PC-3 (cell line): ENCODE measurements at regions not wholly inside any gene's neighbourhood (a gene's known extent, or its start where the extent isn't known, plus 50 kb on each side); places are given as distances from the start of the nearest gene placed in this dataset.

Experiments used
- ATAC-seq: fragments of 200-7000 bp; cut with Tn5 transposase; 2 replicates; pipeline ENCODE4 v1.9.1; 2020; ENCODE audit warnings: mild to moderate bottlenecking, moderate library complexity
- BruUV-seq: library from RNA; stranded (reverse); fragments of 400-500 nt; replicated peaks from 2 replicates; lab custom pipeline; 2021; lab: Mats Ljungman, UMichigan
- CTCF ChIA-PET: fragments of 300-600 bp; sonication (Branson Sonifier 250); formaldehyde crosslinking; loops from one replicate; lab custom pipeline; 2022; ENCODE audit warnings: antibody characterized with exemption; lab: Charles Lee
- POLR2A ChIA-PET: fragments of 300-600 bp; sonication (Branson Sonifier 250); formaldehyde crosslinking; loops from one replicate; lab custom pipeline; 2022; ENCODE audit warnings: antibody characterized with exemption; ENCODE audit not compliant: unreplicated experiment; lab: Charles Lee
- DNase-seq: peaks from one replicate; pipeline ENCODE4 v3.0.0-alpha.2; 2015
- H2AFZ ChIP-seq: fragments of 300-600 bp; sonication (generic); 2 replicates; pipeline ENCODE4 v1.6.0; 2016; ENCODE audit warnings: antibody characterized with exemption, low read length
- H3F3A ChIP-seq: fragments of 300-600 bp; sonication (generic); one replicate; pipeline ENCODE4 v1.6.0; 2017; ENCODE audit warnings: antibody characterized with exemption, low read length, control low read depth, mild to moderate bottlenecking; ENCODE audit not compliant: unreplicated experiment
- H3K27ac ChIP-seq: fragments of 300-600 bp; sonication (generic); 2 replicates; pipeline ENCODE4 v1.5.1; 2016; ENCODE audit warnings: mild to moderate bottlenecking, low read length
- H3K27me3 ChIP-seq: fragments of 300-600 bp; sonication (generic); 2 replicates; pipeline ENCODE4 v1.6.1; 2016; ENCODE audit warnings: low read length, mixed read lengths
- H3K36me3 ChIP-seq: fragments of 300-600 bp; sonication (generic); 2 replicates; pipeline ENCODE4 v1.6.1; 2016; ENCODE audit warnings: low read depth, mixed run types, low read length, mixed read lengths
- H3K4me1 ChIP-seq: fragments of 300-600 bp; sonication (generic); 2 replicates; pipeline ENCODE4 v1.5.1; 2016; ENCODE audit warnings: low read length; ENCODE audit not compliant: insufficient read depth
- H3K4me2 ChIP-seq: fragments of 300-600 bp; sonication (generic); 2 replicates; pipeline ENCODE4 v1.6.0; 2016; ENCODE audit warnings: low read length
- H3K4me3 ChIP-seq: fragments of 300-600 bp; sonication (generic); 2 replicates; pipeline ENCODE4 v1.5.1; 2016; ENCODE audit warnings: mild to moderate bottlenecking, low read length, mixed read lengths
- H3K79me2 ChIP-seq: fragments of 300-600 bp; sonication (generic); 2 replicates; pipeline ENCODE4 v1.6.1; 2017; ENCODE audit warnings: low read length, mixed read lengths
- H3K9ac ChIP-seq: fragments of 300-600 bp; sonication (generic); 2 replicates; pipeline ENCODE4 v1.6.0; 2016; ENCODE audit warnings: mild to moderate bottlenecking, low read length
- H3K9me2 ChIP-seq: fragments of 300-600 bp; sonication (generic); replicated peaks from 2 replicates; pipeline ENCODE4 v1.6.1; 2016; ENCODE audit warnings: mixed run types, low read length, mixed read lengths
- H3K9me3 ChIP-seq: fragments of 300-600 bp; sonication (generic); 2 replicates; pipeline ENCODE4 v1.6.1; 2016; ENCODE audit warnings: low read length, mixed read lengths
- H4K20me1 ChIP-seq: fragments of 300-600 bp; sonication (generic); 2 replicates; pipeline ENCODE4 v1.6.1; 2016; ENCODE audit warnings: low read length, mixed read lengths
- EZH2 ChIP-seq: fragments of 300-600 bp; sonication (generic); IDR thresholded peaks from one replicate; pipeline ENCODE4 v1.6.1; 2017; ENCODE audit warnings: antibody characterized with exemption, mild to moderate bottlenecking, low read length; ENCODE audit not compliant: unreplicated experiment
- EZH2phosphoT487 ChIP-seq: fragments of 300-600 bp; sonication (generic); IDR thresholded peaks from 2 replicates; pipeline ENCODE4 v1.6.1; 2018; ENCODE audit warnings: mild to moderate bottlenecking, antibody characterized with exemption, low read length, borderline replicate concordance
- intact Hi-C: fragments of 100-400 bp; cut with micrococcal nuclease; formaldehyde crosslinking; loops from 2 replicates; pipeline ENCODE4 v1.9.0; 2023
- TF ChIP-seq, protein P1 (sequence below): fragments of 300-600 bp; sonication (generic); conservative IDR thresholded peaks from 2 replicates; pipeline ENCODE4 v1.5.1; 2017; ENCODE audit warnings: antibody characterized with exemption, low read depth, mild to moderate bottlenecking, low read length

DNA sequence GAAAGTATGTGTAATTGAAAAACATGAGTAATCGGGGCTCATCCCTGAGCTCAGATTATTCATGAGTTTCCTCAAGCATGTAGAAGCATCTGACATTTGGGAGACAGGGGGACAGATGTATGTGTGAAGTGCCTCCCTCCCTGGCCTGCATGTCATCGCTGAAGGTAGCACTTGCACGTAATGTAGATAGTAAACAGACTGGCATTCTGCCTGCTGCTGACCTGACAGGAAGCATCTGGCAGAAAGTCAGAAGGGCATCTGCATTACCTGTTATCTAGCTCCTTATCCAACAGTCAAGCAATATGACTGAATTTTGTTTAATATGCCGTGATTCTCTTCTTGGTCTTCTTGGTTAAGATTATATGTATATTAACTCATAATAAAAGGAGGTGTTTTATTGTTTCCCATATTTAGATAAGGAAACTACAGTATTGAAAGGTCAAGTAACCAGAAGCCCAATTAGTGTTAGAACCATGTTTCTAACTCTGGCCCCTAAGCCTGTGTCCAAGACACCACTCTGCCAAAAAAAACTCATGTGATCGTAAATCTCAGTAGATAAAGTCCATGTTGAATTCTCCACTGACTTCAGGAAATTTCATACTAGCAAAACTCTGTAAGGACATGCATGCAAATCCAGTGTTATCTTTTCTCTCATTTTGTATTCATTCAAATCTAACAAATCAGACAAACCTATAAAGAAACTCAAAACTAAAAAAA is 918.1 kb upstream of the MBL2 start:
- Histone ChIP-seq H3K4me3 (no peak overlapping the region), H3K9me2 (no peaks in the 10 kb centered on the region), H3K9me3 (no peaks in the 10 kb centered on the region), H2AFZ (no peak overlapping the region), H4K20me1 (no peaks in the 10 kb centered on the region), H3K9ac (no peak overlapping the region), H3K27me3 (no peaks in the 10 kb centered on the region), H3K79me2 (no peaks in the 10 kb centered on the region), H3K4me2 (no peak overlapping the region), H3K4me1 (no peaks in the 10 kb centered on the region), H3K36me3 (no peaks in the 10 kb centered on the region), H3F3A (no peaks in the 10 kb centered on the region), H3K27ac (no peak overlapping the region)
- intact Hi-C loops, result no loop called here
- DNase-seq (no peak), ATAC-seq (peak; percentile 13; the same call in 1 of the 2 replicates)
- TF ChIP-seq EZH2 (no peak), EZH2phosphoT487 (no peak)
- TF ChIP-seq, protein P1, sequence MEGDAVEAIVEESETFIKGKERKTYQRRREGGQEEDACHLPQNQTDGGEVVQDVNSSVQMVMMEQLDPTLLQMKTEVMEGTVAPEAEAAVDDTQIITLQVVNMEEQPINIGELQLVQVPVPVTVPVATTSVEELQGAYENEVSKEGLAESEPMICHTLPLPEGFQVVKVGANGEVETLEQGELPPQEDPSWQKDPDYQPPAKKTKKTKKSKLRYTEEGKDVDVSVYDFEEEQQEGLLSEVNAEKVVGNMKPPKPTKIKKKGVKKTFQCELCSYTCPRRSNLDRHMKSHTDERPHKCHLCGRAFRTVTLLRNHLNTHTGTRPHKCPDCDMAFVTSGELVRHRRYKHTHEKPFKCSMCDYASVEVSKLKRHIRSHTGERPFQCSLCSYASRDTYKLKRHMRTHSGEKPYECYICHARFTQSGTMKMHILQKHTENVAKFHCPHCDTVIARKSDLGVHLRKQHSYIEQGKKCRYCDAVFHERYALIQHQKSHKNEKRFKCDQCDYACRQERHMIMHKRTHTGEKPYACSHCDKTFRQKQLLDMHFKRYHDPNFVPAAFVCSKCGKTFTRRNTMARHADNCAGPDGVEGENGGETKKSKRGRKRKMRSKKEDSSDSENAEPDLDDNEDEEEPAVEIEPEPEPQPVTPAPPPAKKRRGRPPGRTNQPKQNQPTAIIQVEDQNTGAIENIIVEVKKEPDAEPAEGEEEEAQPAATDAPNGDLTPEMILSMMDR, result no peak
- POLR2A ChIA-PET, result interaction anchor here (0.6 to 0.7 kb wide), 2 partner anchors 16 to 376 kb away, joined by 4 to 8 read pairs; no protein-coding TSS in a partner anchor
- BruUV-seq, result no TSS peak
- CTCF ChIA-PET, result no interaction called here

DNA sequence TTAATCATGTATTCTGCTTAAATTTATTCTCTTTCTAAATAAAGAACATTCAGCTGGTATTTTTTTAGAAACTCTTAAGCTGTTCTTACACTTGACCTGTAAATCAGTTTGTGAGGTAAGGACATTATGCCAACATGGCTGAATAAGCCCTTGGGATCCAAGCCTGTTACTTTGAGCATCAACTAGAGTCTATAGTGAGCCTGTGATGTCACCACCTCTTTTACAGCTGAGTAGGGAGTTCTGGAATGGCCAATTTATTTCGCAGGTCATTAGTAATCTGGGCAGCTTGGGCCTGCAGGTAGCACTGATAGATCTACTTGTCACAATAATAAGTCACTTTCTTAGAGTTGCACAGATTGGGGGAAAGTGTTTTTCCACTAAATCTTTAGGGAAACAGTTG is 915.2 kb upstream of the MBL2 start:
- no peaks in the 10 kb centered on the region for H3K9me3 ChIP-seq
- no peaks in the 10 kb centered on the region for H3K9me2 ChIP-seq
- POLR2A ChIA-PET, result interaction anchor here (0.6 kb wide), 1 partner anchor 89 kb away, joined by 3 read pairs; no protein-coding TSS in a partner anchor
- BruUV-seq, result no TSS peak
- H3K27me3 ChIP-seq, result no peaks in the 10 kb centered on the region
- no peaks in the 10 kb centered on the region for H3K36me3 ChIP-seq
- ATAC-seq (no peak), DNase-seq (no peak)
- no peak for TF ChIP-seq EZH2phosphoT487
- TF ChIP-seq, protein P1, result no peak
- no peak for TF ChIP-seq EZH2
- no peaks in the 10 kb centered on the region for H3K4me1 ChIP-seq
- H2AFZ ChIP-seq, result no peak overlapping the region
- H3K4me3 ChIP-seq, result no peak overlapping the region
- no peak overlapping the region for H3K27ac ChIP-seq
- intact Hi-C loops, result no loop called here
- H3K9ac ChIP-seq, result no peak overlapping the region
- CTCF ChIA-PET, result no interaction called here
- H3F3A ChIP-seq, result no peaks in the 10 kb centered on the region
- no peak overlapping the region for H3K4me2 ChIP-seq
- H4K20me1 ChIP-seq, result no peaks in the 10 kb centered on the region
- no peaks in the 10 kb centered on the region for H3K79me2 ChIP-seq

DNA sequence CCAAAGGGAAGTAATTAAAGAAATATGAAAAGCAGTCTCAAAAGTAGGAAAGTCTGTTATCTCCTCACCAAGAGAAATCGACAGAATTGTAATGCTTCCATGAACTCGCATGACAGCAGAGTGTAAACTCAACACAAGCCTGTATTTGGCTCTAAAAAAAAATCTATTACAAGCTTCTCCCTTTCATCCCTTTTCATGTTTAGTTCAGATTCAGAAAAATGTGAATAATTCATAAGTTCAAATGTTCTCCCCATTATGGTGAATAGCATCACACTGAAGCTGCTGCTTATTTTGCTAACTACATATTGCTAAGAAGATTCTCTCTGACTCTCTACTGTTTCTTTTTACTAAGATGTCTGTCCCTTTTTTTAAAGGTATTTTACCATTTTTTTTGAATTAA is 910.3 kb upstream of the MBL2 start:
- no peak overlapping the region for H2AFZ ChIP-seq
- intact Hi-C loops, result no loop called here
- no peak overlapping the region for H3K4me3 ChIP-seq
- POLR2A ChIA-PET, result no interaction called here
- no peaks in the 10 kb centered on the region for H3K79me2 ChIP-seq
- no peaks in the 10 kb centered on the region for H3K9me3 ChIP-seq
- no peaks in the 10 kb centered on the region for H3K36me3 ChIP-seq
- no peaks in the 10 kb centered on the region for H3K27me3 ChIP-seq
- H3K4me1 ChIP-seq, result no peaks in the 10 kb centered on the region
- TF ChIP-seq EZH2, result no peak
- TF ChIP-seq EZH2phosphoT487, result no peak
- TF ChIP-seq, protein P1, result no peak
- H3F3A ChIP-seq, result no peaks in the 10 kb centered on the region
- ATAC-seq (no peak), DNase-seq (no peak)
- H3K4me2 ChIP-seq, result no peak overlapping the region
- CTCF ChIA-PET, result no interaction called here
- no peaks in the 10 kb centered on the region for H3K9me2 ChIP-seq
- H3K9ac ChIP-seq, result no peak overlapping the region
- no peaks in the 10 kb centered on the region for H4K20me1 ChIP-seq
- BruUV-seq, result no TSS peak
- no peak overlapping the region for H3K27ac ChIP-seq
